Ascending aorta (tissue), 2 donors: ENCODE measurements at regions not wholly inside any gene's neighbourhood (a gene's known extent, or its start where the extent isn't known, plus 50 kb on each side); places are given as distances from the start of the nearest gene placed in this dataset.
"Not testable (repeated sequence)": the region's sequence is repeated elsewhere in the genome, so short reads cannot be mapped to it uniquely, and the experiment has no call there.

ENCODE experiments used
- DNase-seq, 2 donors: peaks; one replicate each; pipeline ENCODE4 v3.0.0-alpha.2; 2019; ENCODE audit warnings: low spot score in 2 of 2
- H3K27ac ChIP-seq, 2 donors: fragments of 200-600 bp; sonication (generic); one replicate each; pipeline ENCODE4 v1.5.1; 2016 to 2017; ENCODE audit warnings: mild to moderate bottlenecking in 1 of 2
- H3K27me3 ChIP-seq: fragments of 200-600 bp; sonication (generic); one replicate; pipeline ENCODE4 v1.5.1; 2017
- H3K36me3 ChIP-seq, 2 donors: fragments of 200-600 bp; sonication (generic); one replicate each; pipeline ENCODE4 v1.5.1; 2016
- H3K4me1 ChIP-seq, 2 donors: fragments of 200-600 bp; sonication (generic); one replicate each; pipeline ENCODE4 v1.5.1; 2016 to 2017; ENCODE audit warnings: mild to moderate bottlenecking in 1 of 2
- H3K4me3 ChIP-seq, 2 donors: fragments of 200-600 bp; sonication (generic); one replicate each; pipeline ENCODE4 v1.5.1; 2016 to 2017; ENCODE audit warnings: mild to moderate bottlenecking in 1 of 2
- H3K9me3 ChIP-seq, 2 donors: fragments of 200-600 bp; sonication (generic); one replicate each; pipeline ENCODE4 v1.5.1; 2016
- intact Hi-C: fragments of 100-400 bp; cut with DNase I; formaldehyde crosslinking; loops from one replicate; pipeline ENCODE4 v1.15.1; 2023
- TF ChIP-seq, protein P1 (sequence below), 3 experiments: fragments of 200-600 bp in 2 of 3; fragments of 450-650 bp in 1 of 3; sonication (generic) in 2 of 3; IDR thresholded peaks; one replicate each; pipeline ENCODE4 v1.5.1; 2016 to 2019; ENCODE audit warnings: antibody characterized with exemption in 3 of 3, mild to moderate bottlenecking in 1 of 3, moderate library complexity in 1 of 3

DNA sequence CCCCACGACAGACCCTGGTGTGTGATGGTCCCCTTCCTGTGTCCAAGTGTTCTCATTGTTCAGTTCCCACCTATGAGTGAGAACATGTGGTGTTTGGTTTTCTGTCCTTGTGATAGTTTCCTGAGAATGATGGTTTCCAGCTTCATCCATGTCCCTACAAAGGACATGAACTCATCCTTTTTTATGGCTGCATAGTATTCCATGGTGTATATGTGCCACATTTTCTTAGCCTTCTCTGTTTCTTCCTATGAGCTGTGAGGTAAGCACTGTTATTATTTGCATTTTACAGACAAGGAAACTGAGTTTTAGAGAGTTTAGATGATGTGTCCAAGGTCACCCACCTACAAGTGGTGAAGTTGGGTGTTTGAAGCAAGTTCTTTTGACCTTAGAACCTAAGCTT lies 51.1 kb upstream of the BNC1 start:
- DNase-seq, H3K4me3 ChIP-seq, H3K36me3 ChIP-seq, H3K4me1 ChIP-seq, H3K27ac ChIP-seq, H3K9me3 ChIP-seq, H3K27me3 ChIP-seq, intact Hi-C loops: not testable (repeated sequence)

DNA sequence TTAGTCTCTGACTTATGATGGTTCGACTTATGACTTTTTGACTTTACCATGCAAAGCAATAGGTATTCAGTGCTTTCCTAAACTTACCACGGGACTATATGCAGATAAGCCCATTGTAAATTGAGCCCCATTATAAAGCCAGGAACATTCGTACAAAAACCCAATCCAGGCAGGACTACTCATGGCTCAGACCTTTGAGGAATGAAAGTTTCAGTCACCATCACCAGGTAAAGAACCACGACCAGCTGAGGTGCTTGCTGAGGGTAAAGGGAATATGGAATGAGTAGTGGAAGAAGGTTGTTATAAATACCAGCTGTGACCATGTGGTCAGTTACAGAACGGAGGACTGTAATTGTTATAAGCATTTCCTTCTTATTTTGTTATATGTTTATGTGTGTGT lies 54.9 kb upstream of the BNC1 start:
- H3K4me1 ChIP-seq = no peaks in the 10 kb centered on the region
- no peaks in the 10 kb centered on the region for H3K9me3 ChIP-seq
- no peak for DNase-seq
- no peaks in the 10 kb centered on the region for H3K27me3 ChIP-seq
- no peaks in the 10 kb centered on the region for H3K36me3 ChIP-seq
- TF ChIP-seq, protein P1, sequence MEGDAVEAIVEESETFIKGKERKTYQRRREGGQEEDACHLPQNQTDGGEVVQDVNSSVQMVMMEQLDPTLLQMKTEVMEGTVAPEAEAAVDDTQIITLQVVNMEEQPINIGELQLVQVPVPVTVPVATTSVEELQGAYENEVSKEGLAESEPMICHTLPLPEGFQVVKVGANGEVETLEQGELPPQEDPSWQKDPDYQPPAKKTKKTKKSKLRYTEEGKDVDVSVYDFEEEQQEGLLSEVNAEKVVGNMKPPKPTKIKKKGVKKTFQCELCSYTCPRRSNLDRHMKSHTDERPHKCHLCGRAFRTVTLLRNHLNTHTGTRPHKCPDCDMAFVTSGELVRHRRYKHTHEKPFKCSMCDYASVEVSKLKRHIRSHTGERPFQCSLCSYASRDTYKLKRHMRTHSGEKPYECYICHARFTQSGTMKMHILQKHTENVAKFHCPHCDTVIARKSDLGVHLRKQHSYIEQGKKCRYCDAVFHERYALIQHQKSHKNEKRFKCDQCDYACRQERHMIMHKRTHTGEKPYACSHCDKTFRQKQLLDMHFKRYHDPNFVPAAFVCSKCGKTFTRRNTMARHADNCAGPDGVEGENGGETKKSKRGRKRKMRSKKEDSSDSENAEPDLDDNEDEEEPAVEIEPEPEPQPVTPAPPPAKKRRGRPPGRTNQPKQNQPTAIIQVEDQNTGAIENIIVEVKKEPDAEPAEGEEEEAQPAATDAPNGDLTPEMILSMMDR (IDR thresholded peaks at IDR 0.05) = no peak
- intact Hi-C loops = no loop called here
- no peak overlapping the region for H3K27ac ChIP-seq
- H3K4me3 ChIP-seq = no peak overlapping the region

DNA sequence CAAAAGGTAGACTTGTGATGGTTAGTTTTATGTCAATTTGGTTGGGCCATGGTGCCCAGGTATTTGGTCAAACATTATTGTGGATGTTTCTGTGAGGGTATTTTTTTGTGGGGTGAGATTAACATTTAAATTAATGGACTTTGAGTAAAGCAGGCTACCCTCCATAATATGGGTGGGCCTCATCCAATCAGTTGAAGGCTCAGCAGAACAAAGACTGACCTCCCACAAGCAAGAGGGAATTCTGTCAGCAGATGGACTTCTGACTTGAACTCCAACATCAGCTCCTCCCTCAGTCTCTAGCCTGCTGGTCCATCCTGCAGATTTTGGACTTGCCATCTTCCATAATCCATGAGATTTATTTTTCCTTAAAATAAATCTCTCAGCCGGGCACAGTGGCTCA lies 55.6 kb upstream of the BNC1 start:
- no peaks in the 10 kb centered on the region for H3K4me1 ChIP-seq
- DNase-seq = no peak
- no peaks in the 10 kb centered on the region for H3K36me3 ChIP-seq
- TF ChIP-seq, protein P1 (IDR thresholded peaks at IDR 0.05) = no peak
- no peaks in the 10 kb centered on the region for H3K27me3 ChIP-seq
- intact Hi-C loops = no loop called here
- H3K9me3 ChIP-seq = no peaks in the 10 kb centered on the region
- no peak overlapping the region for H3K4me3 ChIP-seq
- H3K27ac ChIP-seq = no peak overlapping the region

DNA sequence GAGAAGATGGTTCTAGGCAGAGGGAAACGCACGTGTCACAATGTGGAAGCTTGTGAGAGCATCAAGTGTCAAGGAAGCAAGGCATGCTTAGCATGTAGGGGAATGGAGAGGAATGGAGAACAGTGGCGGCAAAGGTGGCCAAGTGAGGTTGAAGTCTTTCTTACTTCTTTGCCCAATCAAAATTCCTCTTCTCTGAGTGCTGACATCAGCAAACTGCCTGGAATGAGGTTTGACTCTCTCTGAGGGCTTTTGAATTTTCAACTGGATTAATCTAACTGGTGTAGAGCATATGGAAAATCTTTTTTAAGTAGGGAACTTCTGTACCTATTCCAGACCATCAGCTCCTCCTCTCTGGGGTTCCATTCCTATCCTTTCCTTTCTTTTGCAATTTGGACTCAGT lies 61.9 kb upstream of the BNC1 start:
- intact Hi-C loops = no loop called here
- H3K4me1 ChIP-seq = no peaks in the 10 kb centered on the region

DNA sequence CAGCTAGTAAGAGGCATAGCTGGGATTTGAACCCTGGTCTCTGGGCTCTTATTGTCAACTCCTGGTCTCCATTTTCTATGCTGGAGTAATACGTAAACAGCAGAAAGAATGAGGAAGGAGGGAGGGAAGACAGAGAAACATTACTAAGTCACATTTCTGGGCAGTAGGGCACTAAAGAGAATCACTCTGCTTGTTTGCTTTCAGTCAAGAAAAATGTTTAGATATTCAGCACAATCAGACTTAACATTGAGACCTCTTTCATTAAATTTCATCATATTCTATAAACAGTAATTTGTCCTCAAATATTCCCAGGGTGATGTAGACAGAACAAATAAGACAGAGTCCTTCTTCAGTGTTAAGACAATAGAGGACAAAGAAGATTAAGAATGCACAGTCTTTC lies 67.7 kb upstream of the BNC1 start:
- Histone ChIP-seq H3K4me3 (no peak overlapping the region), H3K27ac (no peak overlapping the region), H3K36me3 (no peaks in the 10 kb centered on the region), H3K27me3 (no peaks in the 10 kb centered on the region), H3K9me3 (no peaks in the 10 kb centered on the region), H3K4me1 (no peaks in the 10 kb centered on the region)
- intact Hi-C loops = no loop called here
- DNase-seq = no peak
- TF ChIP-seq, protein P1 (IDR thresholded peaks at IDR 0.05) = no peak

More for the DNA sequence above, 61.9 kb upstream of the BNC1 start:
- TF ChIP-seq, protein P1 (IDR thresholded peaks at IDR 0.05) = no peak
- no peak overlapping the region for H3K4me3 ChIP-seq
- no peaks in the 10 kb centered on the region for H3K36me3 ChIP-seq
- DNase-seq = no peak
- H3K27ac ChIP-seq = no peak overlapping the region
- no peaks in the 10 kb centered on the region for H3K27me3 ChIP-seq
- H3K9me3 ChIP-seq = no peaks in the 10 kb centered on the region

DNA sequence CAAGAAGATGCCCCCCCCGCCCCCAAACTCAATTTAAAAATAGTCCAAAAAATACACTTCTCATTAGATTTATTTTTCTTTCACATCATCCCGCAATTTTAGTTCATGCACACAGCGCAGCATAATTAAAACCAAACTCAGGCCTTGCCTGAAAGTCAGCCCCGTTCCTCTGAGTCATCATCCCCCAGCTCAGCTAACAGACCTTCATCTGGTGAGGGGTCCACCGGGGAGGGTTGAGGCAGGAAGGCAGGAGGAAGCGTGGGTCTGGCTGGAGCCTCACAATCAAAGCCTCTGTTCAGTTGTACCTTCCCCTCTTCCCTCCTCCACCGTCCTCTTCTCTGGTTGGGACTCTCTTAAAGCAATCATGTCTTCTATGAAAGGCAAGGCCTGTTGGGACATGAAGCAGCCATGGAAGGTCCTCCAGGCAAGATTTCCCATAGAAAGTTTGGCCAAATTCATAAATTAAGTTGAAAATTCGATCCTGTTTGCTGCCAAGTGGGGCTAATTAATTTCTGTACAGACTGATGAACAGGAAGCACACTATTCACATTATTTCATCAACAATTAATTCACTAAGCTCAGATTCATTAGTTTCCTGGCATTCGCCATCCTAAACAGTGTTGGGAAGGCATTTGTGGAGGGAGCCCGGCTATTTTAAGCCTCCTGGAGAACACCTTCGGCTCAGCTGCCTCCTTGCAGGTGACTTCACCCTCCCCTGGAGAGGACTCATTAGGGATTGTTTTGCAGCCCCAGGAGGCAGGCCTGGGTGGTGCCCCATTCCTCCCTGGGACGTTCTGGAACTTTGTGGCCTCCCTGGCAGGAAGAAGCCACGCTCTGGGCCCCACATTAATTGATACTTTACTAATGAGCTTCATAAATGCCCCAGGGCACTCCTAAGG lies 72.3 kb upstream of the BNC1 start:
- Histone ChIP-seq H3K4me3 (no peak overlapping the region), H3K27me3 (no peaks in the 10 kb centered on the region), H3K36me3 (no peaks in the 10 kb centered on the region), H3K9me3 (no peaks in the 10 kb centered on the region), H3K4me1 (no peaks in the 10 kb centered on the region), H3K27ac (no peak overlapping the region)
- DNase-seq = no peak
- intact Hi-C loops = no loop called here
- TF ChIP-seq, protein P1 (IDR thresholded peaks at IDR 0.05) = no peak
